ENCODE measurements at regions not wholly inside any gene's neighbourhood (a gene's known extent, or its start where the extent isn't known, plus 50 kb on each side); places are given as distances from the start of the nearest gene placed in this dataset.

GRCh38 chrX:76802708-76803107 lies 375.2 kb downstream of the MAGEE1 start:
- TF ChIP-seq CTCF (optimal IDR thresholded peaks at IDR 0.05 in 1 of 3, IDR thresholded peaks at IDR 0.05 in 1 of 3, conservative IDR thresholded peaks at IDR 0.05 in 1 of 3; ENCODE audit: extremely low read depth in 1 of 3, insufficient read depth in 2 of 3, low read length in 3 of 3) = no peak
- TF ChIP-seq EZH2 (IDR thresholded peaks at IDR 0.05; ENCODE audit: low read length) = no peak
